HL-60 (cell line): ENCODE measurements at regions not wholly inside any gene's neighbourhood (a gene's known extent, or its start where the extent isn't known, plus 50 kb on each side); places are given as distances from the start of the nearest gene placed in this dataset.

ENCODE experiments used
- POLR2AphosphoS5 ChIP-seq: IDR thresholded peaks from 2 replicates; pipeline ENCODE4 v1.6.1; 2012; ENCODE audit warnings: low read depth
- TF ChIP-seq, protein P1 (sequence below): IDR thresholded peaks from one replicate; pipeline ENCODE4 v1.5.1; 2011; ENCODE audit warnings: low read length, control low read depth, inconsistent platforms; ENCODE audit not compliant: insufficient read depth

GRCh38 chr3:117617906-117618305, 908.3 kb downstream of the TUSC7 start:
- no peak for TF ChIP-seq POLR2AphosphoS5
- TF ChIP-seq, protein P1, sequence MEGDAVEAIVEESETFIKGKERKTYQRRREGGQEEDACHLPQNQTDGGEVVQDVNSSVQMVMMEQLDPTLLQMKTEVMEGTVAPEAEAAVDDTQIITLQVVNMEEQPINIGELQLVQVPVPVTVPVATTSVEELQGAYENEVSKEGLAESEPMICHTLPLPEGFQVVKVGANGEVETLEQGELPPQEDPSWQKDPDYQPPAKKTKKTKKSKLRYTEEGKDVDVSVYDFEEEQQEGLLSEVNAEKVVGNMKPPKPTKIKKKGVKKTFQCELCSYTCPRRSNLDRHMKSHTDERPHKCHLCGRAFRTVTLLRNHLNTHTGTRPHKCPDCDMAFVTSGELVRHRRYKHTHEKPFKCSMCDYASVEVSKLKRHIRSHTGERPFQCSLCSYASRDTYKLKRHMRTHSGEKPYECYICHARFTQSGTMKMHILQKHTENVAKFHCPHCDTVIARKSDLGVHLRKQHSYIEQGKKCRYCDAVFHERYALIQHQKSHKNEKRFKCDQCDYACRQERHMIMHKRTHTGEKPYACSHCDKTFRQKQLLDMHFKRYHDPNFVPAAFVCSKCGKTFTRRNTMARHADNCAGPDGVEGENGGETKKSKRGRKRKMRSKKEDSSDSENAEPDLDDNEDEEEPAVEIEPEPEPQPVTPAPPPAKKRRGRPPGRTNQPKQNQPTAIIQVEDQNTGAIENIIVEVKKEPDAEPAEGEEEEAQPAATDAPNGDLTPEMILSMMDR: no peak
